HG03159 (cell line): ENCODE measurements at regions not wholly inside any gene's neighbourhood (a gene's known extent, or its start where the extent isn't known, plus 50 kb on each side); places are given as distances from the start of the nearest gene placed in this dataset.
"Not testable (repeated sequence)": the region's sequence is repeated elsewhere in the genome, so short reads cannot be mapped to it uniquely, and the experiment has no call there.

Source experiments
- ATAC-seq: cut with Tn5 transposase; IDR thresholded peaks from one replicate; pipeline ENCODE4 v1.9.1; 2021; ENCODE audit warnings: mild to moderate bottlenecking, moderate library complexity; ENCODE audit not compliant: unreplicated experiment

DNA sequence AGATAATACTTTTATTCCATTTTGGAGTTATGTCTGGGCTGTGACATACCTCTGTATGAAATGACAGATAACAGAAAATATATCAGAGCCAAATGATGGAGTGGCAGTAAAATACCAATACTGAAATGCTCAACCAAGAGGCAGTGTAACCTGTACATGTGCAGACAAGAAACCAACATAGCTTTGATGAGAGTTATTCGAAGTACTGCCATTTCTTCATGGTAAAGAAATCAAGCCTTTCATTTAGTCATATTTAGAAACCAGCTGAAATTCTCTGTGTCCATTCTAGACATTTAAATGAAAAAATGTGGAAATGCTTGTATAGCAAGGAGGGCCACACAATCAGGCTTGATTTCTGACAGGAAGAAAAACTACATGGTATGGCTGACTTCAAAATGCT, 127.1 kb upstream of the PTPRZ1 start:
- ATAC-seq = no peak

DNA sequence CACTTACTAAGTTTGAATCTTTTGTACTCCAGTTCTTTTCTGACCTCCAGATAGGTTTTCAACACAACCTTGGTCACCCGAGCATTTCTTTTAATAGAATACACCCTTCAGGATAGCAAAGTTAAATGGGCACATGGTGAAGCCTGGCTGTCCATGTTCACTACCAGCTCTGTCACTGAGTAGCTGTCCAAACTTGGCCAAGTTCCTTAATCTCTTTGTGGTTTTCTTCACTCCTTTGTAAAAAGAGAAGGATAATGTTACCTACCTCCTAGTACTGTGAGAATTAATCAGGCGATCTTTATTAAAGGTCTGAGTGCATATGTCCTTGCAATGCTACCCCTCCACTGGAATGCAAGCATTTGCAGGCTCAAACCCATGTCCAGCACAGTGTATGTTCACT, 128.1 kb upstream of the PTPRZ1 start:
- no peak for ATAC-seq

DNA sequence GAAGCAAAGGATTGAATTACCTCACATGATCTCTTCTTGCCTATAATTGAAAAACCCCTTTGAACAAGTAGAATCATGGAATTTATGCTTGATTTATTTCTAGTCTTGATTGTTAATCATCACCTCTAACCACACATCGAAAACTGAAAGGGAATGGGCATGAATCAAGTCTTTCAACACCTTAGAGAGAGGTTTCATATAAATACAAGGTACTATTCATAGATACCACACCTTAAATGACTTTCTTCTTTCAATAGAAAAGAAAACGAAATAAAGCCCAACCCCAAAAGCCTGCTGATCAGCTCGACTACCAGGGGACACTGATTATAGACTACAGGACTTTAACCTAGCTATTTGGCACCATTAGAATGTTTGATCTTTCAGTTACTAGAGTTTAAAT, 128.6 kb upstream of the PTPRZ1 start:
- ATAC-seq = peak; percentile 47

DNA sequence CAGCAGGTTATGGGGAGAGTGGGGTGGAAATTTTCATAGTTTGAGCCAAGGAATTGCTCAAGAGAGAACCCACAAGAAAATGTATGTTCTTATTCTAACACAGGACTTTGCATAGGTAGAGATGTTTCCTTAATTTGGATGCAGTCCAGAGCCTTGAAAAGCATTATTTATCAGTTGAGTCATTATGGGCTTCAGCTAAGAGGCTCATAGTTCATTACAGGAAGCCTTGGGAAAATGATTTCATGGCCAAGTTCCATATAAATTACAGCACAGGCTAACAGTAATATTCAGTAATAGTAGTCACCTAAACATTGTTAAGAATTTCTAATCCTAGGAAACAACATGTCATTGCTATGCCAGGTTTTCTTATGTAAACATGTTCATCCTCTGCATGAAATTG, 131.1 kb upstream of the PTPRZ1 start:
- no peak for ATAC-seq

DNA sequence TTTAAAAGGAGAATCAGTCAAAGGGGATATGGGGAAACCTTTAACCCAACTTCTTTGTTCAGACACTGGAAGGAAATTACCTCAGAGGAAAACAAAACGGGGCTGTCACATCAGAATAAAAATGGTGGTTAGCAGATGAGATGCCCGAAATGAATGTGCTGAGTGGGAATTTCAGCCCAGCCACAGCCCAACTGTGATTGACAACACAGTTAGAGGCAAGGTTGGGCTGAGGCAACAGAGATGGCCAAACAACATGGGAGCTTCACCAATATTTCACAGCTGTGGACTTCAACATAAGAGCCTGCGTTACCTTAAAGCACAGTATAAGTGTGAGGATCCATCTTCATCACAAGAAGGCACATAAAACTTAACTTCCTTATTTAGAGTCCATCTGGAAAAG, 133.5 kb upstream of the PTPRZ1 start:
- ATAC-seq = no peak

DNA sequence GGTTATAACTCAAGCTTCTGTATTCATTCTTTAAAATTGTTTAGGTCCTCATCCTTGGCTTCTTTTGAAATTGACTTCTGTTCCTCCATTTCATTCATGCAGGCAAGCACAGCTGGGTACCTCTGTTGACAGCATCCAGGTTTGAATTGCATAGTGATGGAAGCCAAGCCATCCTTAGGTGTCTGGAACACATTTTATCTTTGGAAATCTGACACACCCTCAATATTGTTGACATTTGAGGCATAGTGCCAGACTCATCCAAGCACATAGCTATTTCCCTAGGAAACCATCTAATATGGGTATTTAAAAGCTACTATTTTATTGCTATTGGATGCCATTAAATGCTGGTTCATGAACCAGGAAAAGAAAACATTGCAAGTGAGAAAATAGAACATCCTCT, 142.1 kb upstream of the PTPRZ1 start:
- ATAC-seq = no peak

DNA sequence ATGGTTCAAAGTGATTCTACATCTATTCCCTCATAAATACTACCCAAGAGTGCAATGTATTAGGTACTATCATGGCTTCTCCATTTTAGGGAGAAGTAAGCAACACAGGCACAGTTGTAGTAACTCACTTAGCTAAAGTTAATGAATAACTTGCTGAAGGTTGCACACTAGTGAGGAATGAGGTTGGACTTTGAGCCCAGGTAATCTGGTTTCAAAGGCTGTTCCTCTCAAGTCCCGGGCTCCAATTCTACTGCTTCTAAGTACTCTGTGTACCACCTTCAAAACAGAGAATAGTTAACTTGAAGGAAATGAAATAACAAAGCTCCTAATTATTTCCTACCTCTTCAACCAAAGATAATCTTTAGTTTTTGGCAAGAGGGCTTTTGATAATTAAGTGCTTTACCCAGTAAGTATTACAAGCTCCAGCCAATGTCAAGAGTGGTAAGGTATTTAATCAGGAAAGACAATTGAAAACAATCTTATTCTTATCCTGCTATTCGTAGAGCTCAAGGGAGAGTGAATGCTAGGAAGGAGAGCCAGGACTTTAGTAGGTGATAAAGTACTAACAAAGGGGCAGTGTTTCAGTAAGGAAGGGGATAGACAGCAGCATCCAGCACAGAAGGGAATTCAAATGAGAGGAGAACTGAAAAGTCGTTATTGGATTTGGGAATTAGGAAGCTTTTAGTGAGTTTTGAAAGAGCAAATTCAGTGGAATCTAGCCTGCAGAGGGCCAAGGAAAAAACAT, 158.2 kb upstream of the PTPRZ1 start:
- peak; percentile 48 for ATAC-seq

DNA sequence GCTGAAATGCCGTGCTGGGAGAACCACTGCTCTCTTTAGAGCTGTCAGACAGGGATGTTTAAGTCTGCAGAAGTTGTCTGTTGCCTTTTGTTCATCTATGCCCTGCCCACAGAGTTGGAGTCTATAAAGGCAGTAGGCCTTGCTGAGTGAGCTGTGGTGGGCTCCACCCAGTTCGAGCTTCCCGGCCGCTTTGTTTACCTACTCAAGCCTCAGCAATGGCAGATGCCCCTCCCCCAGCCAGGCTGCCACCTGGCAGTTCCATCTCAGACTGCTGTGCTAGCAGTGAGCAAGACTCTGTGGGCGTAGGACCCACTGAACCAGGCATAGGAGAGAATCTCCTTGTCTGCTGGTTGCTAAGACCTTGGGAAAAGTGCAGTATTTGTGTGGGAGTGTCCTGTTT, 160.0 kb upstream of the PTPRZ1 start:
- ATAC-seq = not testable (repeated sequence)

DNA sequence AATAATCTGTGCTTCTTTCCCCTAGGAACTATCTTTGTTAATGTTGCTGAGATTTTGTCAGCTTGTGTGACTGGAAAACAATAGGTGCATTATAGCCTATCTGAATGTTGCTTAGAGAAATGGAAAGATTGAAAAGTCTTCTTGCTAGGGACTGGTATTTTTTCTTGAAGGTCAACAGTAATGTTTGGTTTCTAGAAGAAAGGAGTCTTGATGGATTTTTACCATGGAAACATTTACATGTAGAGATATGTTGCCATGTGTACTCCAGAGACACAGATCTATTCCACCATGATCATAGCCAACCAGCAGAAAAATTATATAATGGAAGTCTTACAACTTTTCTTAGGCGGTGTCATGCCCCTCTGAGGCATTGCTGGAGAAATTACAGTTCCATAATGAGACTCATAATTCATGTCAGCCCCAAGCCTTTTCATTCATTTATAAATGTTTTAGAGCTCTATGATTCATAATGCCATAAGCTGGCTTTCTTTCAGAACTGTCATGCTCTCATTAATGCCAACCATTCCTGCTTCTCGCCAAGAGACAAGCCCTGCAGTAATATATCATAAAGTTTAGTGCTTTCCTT, 175.1 kb upstream of the PTPRZ1 start:
- ATAC-seq = no peak

DNA sequence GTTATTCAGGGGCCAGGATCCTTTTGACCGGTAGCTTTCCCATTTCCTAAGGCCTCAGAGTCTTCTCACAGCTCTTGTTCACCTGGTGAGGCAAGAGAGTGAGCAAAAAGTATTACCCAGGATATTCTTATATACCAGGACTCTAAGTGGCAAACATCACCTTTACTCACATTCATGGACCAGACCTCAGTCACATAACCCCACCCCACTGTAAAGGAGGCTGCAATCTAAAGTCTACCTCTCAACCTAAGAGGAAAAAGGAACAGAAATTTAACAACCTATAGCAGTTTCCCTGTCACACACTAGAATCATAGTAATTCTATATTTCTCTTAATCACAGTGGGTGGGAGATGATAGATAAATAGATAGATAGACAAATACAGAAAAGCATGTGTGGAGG, 176.0 kb upstream of the PTPRZ1 start:
- ATAC-seq = no peak

DNA sequence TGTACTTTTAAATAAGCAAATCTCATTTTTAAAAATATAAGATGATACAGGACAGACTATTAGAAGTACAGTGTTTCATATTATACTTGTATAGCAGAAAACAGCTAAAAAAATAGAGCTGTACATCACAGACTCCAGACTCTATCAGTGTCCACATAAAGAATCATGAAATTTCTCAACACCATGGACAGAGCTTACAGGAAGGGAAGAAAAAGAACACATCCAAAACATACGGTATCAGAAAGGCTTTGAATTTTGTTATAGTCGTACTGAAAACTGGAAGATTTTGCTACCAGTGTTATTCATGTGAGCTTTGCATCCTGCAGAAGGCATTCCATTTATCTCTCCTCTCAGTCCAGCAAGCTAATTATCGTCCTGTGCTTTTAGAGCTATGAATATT, 183.2 kb upstream of the PTPRZ1 start:
- no peak for ATAC-seq

DNA sequence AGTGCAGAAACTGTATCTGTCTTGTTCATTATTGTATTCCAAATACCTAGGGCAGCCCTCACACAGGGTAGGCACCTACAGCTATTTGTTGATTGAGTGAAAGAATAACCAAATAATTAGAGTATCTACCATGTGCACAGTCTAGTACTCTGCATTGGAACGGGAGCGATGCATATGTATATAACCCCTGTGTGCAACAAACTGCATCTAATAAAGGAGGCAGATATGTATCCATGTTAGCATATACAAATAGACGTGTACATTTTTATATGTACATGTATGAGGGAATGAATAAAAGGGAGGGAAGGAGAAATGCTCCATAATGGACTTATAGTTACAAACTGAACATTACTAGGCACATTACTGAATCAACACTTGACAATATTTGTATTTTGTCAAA, 191.3 kb upstream of the PTPRZ1 start:
- ATAC-seq = no peak

DNA sequence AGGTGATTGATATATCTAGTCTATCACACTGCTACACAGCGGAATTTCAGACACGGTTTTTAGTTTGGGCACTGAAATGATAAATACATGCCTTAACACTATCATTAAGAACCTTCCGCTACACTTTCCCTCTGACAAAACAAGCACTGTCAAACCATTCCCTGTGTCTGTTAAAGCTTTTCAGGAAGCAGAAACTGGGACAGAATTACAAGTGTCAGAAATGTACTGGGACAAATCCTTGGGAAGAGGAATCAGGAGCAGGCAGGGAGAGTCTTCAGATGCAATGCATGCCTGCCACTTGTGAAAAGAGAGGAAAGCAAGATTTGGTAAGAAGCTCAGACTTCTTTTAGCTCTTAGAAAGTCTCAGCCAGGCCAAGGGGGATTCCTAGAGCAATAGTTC, 196.8 kb upstream of the PTPRZ1 start:
- no peak for ATAC-seq

DNA sequence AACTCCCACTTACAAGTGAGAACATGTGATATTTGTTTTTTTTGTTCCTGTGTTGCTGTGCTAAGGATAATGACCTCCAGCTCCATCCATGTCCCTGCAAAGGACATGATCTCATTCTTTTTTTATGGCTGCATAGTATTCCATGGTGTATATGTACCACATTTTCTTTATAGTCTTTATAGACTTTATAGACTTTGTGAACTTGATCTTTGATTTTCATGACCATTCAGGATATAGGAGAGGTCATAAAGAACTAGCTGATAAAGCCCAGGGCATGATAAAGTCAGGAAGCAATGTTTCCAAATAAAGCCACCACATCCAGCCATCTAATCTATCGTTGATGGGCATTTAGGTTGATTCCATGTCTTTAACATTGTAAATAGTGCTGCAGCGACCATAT, 198.5 kb upstream of the PTPRZ1 start:
- not testable (repeated sequence) for ATAC-seq

DNA sequence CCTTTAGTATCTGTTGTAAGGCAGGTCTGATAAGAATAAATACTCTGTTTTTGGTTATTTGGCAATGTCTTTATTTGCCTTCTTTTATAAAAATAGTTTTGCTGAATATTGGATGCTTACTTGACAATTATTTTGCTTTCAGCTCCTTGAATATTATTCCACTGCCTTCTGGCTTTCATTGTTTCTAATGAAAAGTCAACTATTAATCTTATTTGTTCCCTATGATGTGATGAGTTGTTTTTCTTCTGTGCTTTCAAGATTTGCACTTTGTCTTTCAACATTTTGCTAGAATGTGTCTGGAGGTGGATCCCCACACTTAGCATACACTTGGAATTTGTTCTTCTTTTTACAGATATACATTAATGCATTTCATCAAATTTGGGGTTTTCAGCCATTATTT, 203.8 kb upstream of the PTPRZ1 start:
- ATAC-seq = no peak

DNA sequence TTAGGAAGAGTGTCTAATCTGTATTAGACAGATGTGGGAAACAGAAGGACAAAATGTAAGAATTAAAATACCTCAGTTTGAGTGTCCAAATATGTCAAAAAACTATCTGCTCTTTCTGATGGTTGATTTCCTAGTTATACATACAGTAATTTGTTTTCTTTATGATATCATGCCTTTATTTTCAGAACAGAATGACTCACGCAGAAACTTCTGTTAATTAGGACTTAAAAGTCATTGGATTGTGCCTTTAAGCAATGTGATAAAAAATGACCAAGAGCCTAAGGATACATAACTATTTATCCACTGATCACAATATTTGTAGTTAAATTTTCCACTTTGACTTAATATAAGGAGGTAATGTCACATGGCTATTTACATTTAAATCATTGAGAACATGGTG, 206.7 kb upstream of the PTPRZ1 start:
- no peak for ATAC-seq

DNA sequence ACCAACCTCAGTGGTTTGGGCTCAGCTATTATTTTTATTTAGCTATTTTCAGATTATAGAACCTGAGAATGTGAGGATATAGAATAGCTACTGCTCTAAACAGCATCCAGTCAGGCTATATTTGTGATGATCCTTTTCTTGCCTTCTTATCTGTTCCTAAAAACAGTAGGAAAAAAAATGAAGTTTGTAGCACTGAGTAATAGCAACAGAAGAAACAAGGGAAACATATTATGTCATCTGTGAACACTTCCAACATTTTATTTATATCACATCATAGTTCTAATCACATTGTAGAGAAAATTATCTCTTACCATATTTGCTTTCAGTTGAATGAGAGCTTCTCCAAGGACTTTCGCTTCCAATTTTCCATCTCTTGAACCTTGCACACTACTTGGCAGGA, 229.6 kb upstream of the PTPRZ1 start:
- no peak for ATAC-seq

DNA sequence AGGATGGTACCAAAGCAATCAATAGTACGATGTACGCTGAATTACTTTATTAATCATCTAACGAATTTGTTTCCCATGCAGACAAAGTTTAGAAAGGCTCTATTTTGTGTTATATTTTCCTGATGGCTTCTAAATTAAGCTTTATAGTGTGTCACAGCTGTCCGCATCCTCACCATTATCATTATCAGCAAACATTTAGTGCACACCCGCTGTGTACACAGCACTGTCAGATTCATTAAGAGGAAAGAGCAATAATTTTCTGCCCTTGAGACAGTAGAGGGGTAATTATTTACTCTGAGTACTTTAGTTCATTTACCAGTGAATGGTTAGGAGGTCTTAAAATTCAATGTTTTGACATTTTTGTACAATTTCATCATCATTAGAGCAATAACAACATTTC, 233.3 kb upstream of the PTPRZ1 start:
- ATAC-seq = no peak

DNA sequence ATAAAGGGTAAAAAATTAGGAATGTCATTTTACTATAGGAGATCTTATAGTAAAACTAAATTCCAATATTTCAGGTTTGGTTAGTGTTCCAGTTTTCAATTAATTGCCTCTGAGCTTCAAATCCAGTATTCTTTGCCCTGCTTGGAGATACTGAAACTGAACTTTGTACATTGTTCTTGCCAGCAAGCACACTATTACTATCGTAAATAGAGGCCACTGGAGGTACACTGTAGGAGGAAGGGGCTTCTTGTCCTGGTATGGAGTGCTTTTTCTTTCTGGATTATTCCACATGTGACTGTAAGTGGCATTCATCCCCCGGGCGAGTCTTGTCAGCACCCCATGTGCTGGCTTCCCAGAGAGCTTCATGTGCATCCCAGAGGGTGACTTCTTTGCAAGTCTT, 234.7 kb upstream of the PTPRZ1 start:
- ATAC-seq = no peak

DNA sequence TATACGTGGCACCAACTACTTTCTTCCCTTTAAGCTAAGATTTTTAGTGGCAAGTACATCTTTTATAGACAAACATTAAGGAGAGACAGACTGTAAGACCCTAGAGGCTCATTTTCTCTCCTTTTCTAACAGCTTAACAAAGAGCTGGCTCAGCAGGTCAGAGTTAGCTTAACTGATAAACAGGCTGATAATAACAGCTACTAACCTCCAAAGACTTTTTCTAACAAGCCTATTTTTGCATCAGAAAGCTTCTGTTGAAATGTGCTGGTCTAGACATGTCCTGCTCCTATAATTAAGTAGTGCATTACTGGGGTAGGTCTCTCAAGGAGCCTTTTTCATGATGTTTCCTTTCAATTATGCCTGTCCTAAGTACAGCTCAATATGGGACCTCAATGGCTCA, 238.2 kb upstream of the FAM3C start:
- no peak for ATAC-seq

DNA sequence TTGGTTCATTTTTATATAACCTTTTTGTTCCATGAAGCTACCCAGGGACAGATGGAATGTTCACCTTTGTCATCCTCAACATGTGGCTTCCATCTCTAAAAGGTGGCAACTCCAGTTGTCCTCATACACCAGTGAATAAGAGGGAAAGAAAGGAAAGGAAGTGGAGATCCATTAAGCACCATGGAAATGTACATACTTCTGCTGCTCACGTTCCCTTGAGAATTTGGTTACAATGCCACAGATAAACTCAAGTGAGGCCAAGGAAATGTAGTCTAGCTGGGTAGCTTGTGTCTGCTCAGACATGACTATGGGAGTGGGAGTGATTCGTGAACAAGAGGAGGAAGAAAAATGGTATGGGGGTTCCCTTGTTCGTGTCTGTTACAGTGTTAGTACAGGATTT, 237.1 kb upstream of the FAM3C start:
- no peak for ATAC-seq

DNA sequence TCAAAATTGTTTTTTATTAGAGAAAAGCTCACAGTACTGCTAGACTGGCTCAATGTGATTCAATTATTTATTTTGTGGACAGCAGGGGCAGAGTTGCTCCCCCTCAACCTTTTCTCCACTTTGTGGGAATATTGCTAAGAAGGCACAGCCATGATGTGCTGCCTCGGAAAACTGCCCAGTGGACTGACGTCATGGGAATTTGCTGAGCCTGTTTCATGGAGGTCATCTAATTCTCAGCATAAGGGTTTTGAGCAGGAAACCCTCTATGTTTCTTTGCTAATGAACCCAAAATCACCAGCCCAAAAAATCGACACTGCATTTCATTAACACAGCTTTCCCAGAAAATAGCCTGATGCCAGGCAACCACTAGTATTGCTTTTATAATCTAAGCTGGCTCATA, 228.8 kb upstream of the FAM3C start:
- ATAC-seq = no peak
